Karpas-422 (cell line): ENCODE measurements at regions not wholly inside any gene's neighbourhood (a gene's known extent, or its start where the extent isn't known, plus 50 kb on each side); places are given as distances from the start of the nearest gene placed in this dataset.
A peak's percentile ranks its signal among the peaks of the same experiment; 100 is the strongest.
"Not testable (repeated sequence)": the region's sequence is repeated elsewhere in the genome, so short reads cannot be mapped to it uniquely, and the experiment has no call there.

Source experiments
- DNase-seq: peaks from one replicate; pipeline ENCODE4 v3.0.0-alpha.2; 2015
- H2AFZ ChIP-seq: fragments of 200-600 bp; sonication (generic); 2 replicates; pipeline ENCODE4 v1.6.1; 2014; ENCODE audit warnings: antibody characterized with exemption, low read length, mixed read lengths
- H3K27ac ChIP-seq: fragments of 200-600 bp; sonication (generic); 2 replicates; pipeline ENCODE4 v1.5.1; 2014; ENCODE audit warnings: mild to moderate bottlenecking, low read length, moderate library complexity
- H3K27me3 ChIP-seq: fragments of 200-600 bp; sonication (generic); 2 replicates; pipeline ENCODE4 v1.6.1; 2014; ENCODE audit warnings: low read length, mixed read lengths
- H3K36me3 ChIP-seq: fragments of 200-600 bp; sonication (generic); 2 replicates; pipeline ENCODE4 v1.6.1; 2014; ENCODE audit warnings: low read length, mixed read lengths; ENCODE audit not compliant: insufficient read depth
- H3K4me1 ChIP-seq: fragments of 200-600 bp; sonication (generic); 2 replicates; pipeline ENCODE4 v1.6.1; 2014; ENCODE audit warnings: mild to moderate bottlenecking, low read length, mixed read lengths
- H3K4me2 ChIP-seq: fragments of 200-600 bp; sonication (generic); 2 replicates; pipeline ENCODE4 v1.6.1; 2014; ENCODE audit warnings: low read length, low read depth, mild to moderate bottlenecking; ENCODE audit not compliant: poor library complexity, severe bottlenecking
- H3K4me3 ChIP-seq: fragments of 200-600 bp; sonication (generic); 2 replicates; pipeline ENCODE4 v1.5.1; 2014; ENCODE audit warnings: mild to moderate bottlenecking, antibody characterized with exemption, low read length, mixed read lengths
- H3K79me2 ChIP-seq: fragments of 200-600 bp; sonication (generic); 2 replicates; pipeline ENCODE4 v1.6.1; 2014; ENCODE audit warnings: mild to moderate bottlenecking, low read length, mixed read lengths
- H3K9ac ChIP-seq: fragments of 200-600 bp; sonication (generic); 2 replicates; pipeline ENCODE4 v1.6.0; 2014; ENCODE audit warnings: low read length
- H3K9me2 ChIP-seq: fragments of 200-600 bp; sonication (generic), shearing (Covaris generic); replicated peaks from 2 replicates; pipeline ENCODE4 v1.6.0; 2014; ENCODE audit warnings: mild to moderate bottlenecking, low read length, moderate library complexity; ENCODE audit not compliant: insufficient read depth
- H3K9me3 ChIP-seq: fragments of 300-700, 200-600 bp; sonication (generic); 2 replicates; pipeline ENCODE4 v1.6.1; 2014; ENCODE audit warnings: low read length, mixed read lengths
- H4K20me1 ChIP-seq: fragments of 200-600 bp; sonication (generic); 2 replicates; pipeline ENCODE4 v1.6.1; 2014; ENCODE audit warnings: mild to moderate bottlenecking, antibody characterized with exemption, low read length, low read depth; ENCODE audit not compliant: insufficient read depth

DNA sequence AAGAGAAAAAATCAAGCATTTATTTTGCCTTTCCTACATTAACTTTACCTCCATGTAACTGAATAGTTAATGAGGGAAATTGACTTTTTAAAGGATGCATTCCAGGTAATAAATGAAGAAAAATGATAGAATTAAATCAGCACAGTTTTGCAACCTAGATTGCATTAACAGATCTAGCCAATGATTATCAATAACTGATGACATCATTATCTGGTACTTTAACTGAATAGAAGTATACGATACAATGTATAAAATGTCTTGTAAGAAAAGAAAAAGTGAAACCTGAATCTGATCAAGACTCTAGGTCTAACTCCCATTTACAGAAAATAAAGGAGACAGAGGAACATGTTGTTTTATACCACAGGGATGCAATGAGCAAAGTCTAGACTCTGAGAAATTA is 126.0 kb upstream of the XPO1 start:
- H3K4me1 ChIP-seq = no peaks in the 10 kb centered on the region
- H3K9me2 ChIP-seq = no peaks in the 10 kb centered on the region
- no peak overlapping the region for H3K27ac ChIP-seq
- H3K36me3 ChIP-seq = no peaks in the 10 kb centered on the region
- no peak for DNase-seq
- H3K4me2 ChIP-seq = no peak overlapping the region
- no peak overlapping the region for H3K9ac ChIP-seq
- H3K79me2 ChIP-seq = no peaks in the 10 kb centered on the region
- no peak overlapping the region for H3K4me3 ChIP-seq
- H4K20me1 ChIP-seq = no peaks in the 10 kb centered on the region
- H3K27me3 ChIP-seq = peaks cover 4% of the 10 kb centered on the region; the same call in 1 of the 2 replicates
- no peaks in the 10 kb centered on the region for H3K9me3 ChIP-seq
- no peak overlapping the region for H2AFZ ChIP-seq

DNA sequence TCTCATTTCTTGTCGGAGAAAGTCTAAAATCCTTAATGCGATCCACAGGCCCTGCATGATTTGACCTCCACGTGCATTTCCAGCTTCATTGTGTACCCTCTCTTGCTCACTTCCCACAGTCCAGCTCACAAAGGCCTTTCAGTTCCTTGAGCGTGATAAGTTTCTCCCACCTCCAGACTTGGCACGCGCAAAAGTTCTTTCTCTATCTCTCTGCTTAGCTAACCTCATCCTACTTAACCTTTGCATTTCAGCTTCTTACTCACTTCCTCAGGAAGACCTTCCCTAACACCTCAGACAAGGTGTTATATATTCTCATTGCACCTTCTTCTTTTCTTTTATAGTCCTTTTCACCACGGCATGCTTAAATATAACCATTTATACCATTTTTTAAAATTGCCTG is 124.8 kb upstream of the XPO1 start:
- no peak for DNase-seq
- no peak overlapping the region for H2AFZ ChIP-seq
- no peaks in the 10 kb centered on the region for H3K9me2 ChIP-seq
- no peak overlapping the region for H3K4me2 ChIP-seq
- H3K4me1 ChIP-seq = no peaks in the 10 kb centered on the region
- no peak overlapping the region for H3K4me3 ChIP-seq
- no peaks in the 10 kb centered on the region for H3K36me3 ChIP-seq
- H3K27me3 ChIP-seq = peaks cover 4% of the 10 kb centered on the region; the same call in 1 of the 2 replicates
- H3K79me2 ChIP-seq = no peaks in the 10 kb centered on the region
- no peak overlapping the region for H3K9ac ChIP-seq
- H3K27ac ChIP-seq = no peak overlapping the region
- H3K9me3 ChIP-seq = no peaks in the 10 kb centered on the region
- H4K20me1 ChIP-seq = no peaks in the 10 kb centered on the region

GRCh38 chr2:61660511-61661388 is 122.6 kb upstream of the XPO1 start:
- no peaks in the 10 kb centered on the region for H4K20me1 ChIP-seq
- H3K36me3 ChIP-seq = no peaks in the 10 kb centered on the region
- no peak for DNase-seq
- no peak overlapping the region for H3K27ac ChIP-seq
- no peaks in the 10 kb centered on the region for H3K9me2 ChIP-seq
- no peak overlapping the region for H3K4me2 ChIP-seq
- no peak overlapping the region for H2AFZ ChIP-seq
- H3K4me1 ChIP-seq = no peaks in the 10 kb centered on the region
- no peak overlapping the region for H3K9ac ChIP-seq
- no peak overlapping the region for H3K4me3 ChIP-seq
- H3K79me2 ChIP-seq = no peaks in the 10 kb centered on the region
- H3K27me3 ChIP-seq = peaks cover 4% of the 10 kb centered on the region; the same call in 1 of the 2 replicates
- no peaks in the 10 kb centered on the region for H3K9me3 ChIP-seq

DNA sequence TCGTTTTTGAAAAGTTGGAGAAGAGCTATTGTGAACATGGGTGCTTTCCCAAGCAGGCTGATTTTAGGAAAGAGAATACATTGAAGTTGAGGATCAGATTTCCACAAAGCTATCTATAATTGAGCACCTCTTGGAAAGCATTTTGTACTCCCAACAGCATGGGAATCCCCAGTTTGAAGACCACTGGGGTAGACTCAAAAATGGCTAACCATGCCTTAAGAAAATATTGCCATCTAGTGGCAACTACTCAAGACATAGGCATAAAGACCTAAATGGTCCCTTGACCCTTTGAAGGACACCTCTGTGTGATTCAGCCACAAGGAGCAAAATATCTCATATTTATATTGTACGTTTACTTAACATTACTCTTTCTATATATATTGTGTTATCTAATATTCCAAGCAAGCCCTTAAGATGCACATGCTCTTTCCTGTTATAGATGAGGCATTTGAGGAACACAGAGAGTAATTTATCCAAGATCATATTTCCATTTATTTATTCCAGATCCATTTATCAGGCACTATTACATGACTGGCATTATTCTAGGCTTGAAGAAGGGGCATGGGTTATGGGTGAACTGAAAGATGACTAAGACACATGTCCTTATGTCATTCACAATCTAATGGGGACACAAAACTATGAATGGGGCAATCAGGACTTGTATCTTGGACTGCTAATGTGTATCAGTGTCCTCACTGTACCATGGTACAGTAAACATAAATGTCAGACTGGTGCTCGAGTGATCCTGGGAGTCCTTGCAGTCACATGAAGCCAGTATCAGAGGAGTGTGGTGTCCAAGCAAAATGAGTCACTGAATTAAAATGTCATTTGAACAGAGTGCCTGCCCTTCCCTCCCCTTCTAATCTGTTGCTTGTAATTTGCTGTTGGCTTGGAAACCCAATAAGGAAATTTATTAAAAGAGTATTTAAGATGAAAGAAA is 121.0 kb upstream of the XPO1 start:
- Histone ChIP-seq H3K27me3 (no peaks in the 10 kb centered on the region), H3K79me2 (no peaks in the 10 kb centered on the region), H2AFZ (peak overlapping the region; percentile 52; the same call in 1 of the 2 replicates), H3K4me2 (peak overlapping the region; percentile 34), H4K20me1 (no peaks in the 10 kb centered on the region), H3K4me1 (no peaks in the 10 kb centered on the region), H3K9me3 (no peaks in the 10 kb centered on the region), H3K9ac (no peak overlapping the region), H3K9me2 (no peaks in the 10 kb centered on the region), H3K4me3 (peak overlapping the region; percentile 20; the same call in 1 of the 2 replicates), H3K27ac (no peak overlapping the region), H3K36me3 (no peaks in the 10 kb centered on the region)
- DNase-seq = peak; percentile 85

GRCh38 chr2:61649946-61650345 is 111.8 kb upstream of the XPO1 start:
- H2AFZ ChIP-seq, H3K79me2 ChIP-seq, DNase-seq, H3K36me3 ChIP-seq, H3K9me2 ChIP-seq, H3K9me3 ChIP-seq, H4K20me1 ChIP-seq, H3K27ac ChIP-seq, H3K9ac ChIP-seq, H3K4me2 ChIP-seq, H3K27me3 ChIP-seq, H3K4me1 ChIP-seq, H3K4me3 ChIP-seq: not testable (repeated sequence)

DNA sequence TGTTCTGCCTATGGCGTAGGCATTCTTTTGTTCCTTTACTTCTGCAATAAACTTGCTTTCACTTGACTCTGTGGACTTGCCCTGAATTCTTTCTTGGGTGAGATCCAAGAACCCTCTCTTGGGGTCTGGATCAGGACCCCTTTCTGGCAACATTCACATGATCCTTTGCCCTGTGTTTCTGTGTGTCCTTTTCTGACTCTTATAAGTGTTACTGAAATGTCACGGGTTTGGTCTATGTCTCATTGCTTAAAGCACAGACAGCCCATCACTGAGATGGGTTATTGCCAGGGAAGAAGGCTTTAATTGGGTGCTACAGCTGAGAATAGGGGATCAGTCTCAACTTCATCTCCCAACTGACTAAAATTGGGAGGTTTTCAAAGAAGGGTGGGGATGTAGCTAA is 110.9 kb upstream of the XPO1 start:
- DNase-seq = no peak
- Histone ChIP-seq H3K79me2 (no peaks in the 10 kb centered on the region), H3K36me3 (no peaks in the 10 kb centered on the region), H3K9me3 (peaks cover 4% of the 10 kb centered on the region; the same call in 1 of the 2 replicates), H3K9me2 (no peaks in the 10 kb centered on the region), H3K4me1 (no peaks in the 10 kb centered on the region), H3K27ac (no peak overlapping the region), H4K20me1 (no peaks in the 10 kb centered on the region), H2AFZ (no peak overlapping the region), H3K4me2 (no peak overlapping the region), H3K27me3 (no peaks in the 10 kb centered on the region), H3K9ac (no peak overlapping the region), H3K4me3 (no peak overlapping the region)

- Histone ChIP-seq H3K9me3 (peaks cover 4% of the 10 kb centered on the region; the same call in 1 of the 2 replicates), H3K27ac (no peak overlapping the region), H3K9me2 (no peaks in the 10 kb centered on the region), H3K4me3 (no peak overlapping the region), H4K20me1 (no peaks in the 10 kb centered on the region), H3K9ac (no peak overlapping the region), H3K4me2 (no peak overlapping the region), H2AFZ (no peak overlapping the region), H3K79me2 (no peaks in the 10 kb centered on the region), H3K27me3 (no peaks in the 10 kb centered on the region), H3K36me3 (no peaks in the 10 kb centered on the region), H3K4me1 (no peaks in the 10 kb centered on the region)
- DNase-seq = no peak
Measured at GRCh38 chr2:61647044-61647443, 108.9 kb upstream of the XPO1 start.

DNA sequence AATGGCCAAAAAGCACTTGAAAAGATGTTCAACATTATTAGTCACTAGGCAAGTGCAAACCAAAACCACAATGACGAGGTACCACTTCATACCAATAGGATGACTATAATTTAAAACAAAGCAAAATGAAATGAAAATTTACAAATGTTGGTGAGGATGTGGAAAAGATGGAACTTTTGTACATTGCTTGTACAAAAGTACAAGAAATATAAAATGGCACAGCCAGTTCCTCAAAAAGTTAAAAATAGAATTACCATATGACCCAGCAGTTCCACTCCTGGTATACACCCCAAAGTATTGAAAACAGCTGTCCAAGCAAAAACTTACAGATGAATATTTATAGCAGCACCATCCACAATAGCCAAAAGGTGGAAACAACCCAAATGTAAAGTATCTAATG is 107.8 kb upstream of the XPO1 start:
- Histone ChIP-seq H3K4me2 (no peak overlapping the region), H4K20me1 (no peaks in the 10 kb centered on the region), H3K27ac (no peak overlapping the region), H3K79me2 (no peaks in the 10 kb centered on the region), H2AFZ (no peak overlapping the region), H3K4me3 (no peak overlapping the region), H3K4me1 (no peaks in the 10 kb centered on the region), H3K9me3 (peaks cover 4% of the 10 kb centered on the region; the same call in 1 of the 2 replicates), H3K9ac (no peak overlapping the region), H3K9me2 (no peaks in the 10 kb centered on the region), H3K27me3 (no peaks in the 10 kb centered on the region), H3K36me3 (no peaks in the 10 kb centered on the region)
- DNase-seq = no peak
